HepG2 (cell line): ENCODE measurements at regions not wholly inside any gene's neighbourhood (a gene's known extent, or its start where the extent isn't known, plus 50 kb on each side); places are given as distances from the start of the nearest gene placed in this dataset.

ENCODE experiments used
- DR1 ChIP-seq: sonication (generic); formaldehyde crosslinking; IDR thresholded peaks from 2 replicates; pipeline ENCODE4 v1.8.0; 2021; ENCODE audit warnings: mild to moderate bottlenecking, missing genetic modification reagents, inconsistent platforms
- HDAC2 ChIP-seq: sonication (generic); formaldehyde crosslinking; IDR thresholded peaks from 2 replicates; pipeline ENCODE4 v1.4.0; 2020; ENCODE audit warnings: missing genetic modification reagents
- POLR2A ChIP-seq, 2 experiments: IDR thresholded peaks; 2 replicates each; pipeline ENCODE4 v1.6.1; 2011; ENCODE audit warnings: low read depth in 2 of 2, low read length in 2 of 2, mild to moderate bottlenecking in 1 of 2, moderate library complexity in 1 of 2; ENCODE audit not compliant: insufficient read depth in 1 of 2
- YY1 ChIP-seq: IDR thresholded peaks from 2 replicates; pipeline ENCODE4 v1.6.1; 2011; ENCODE audit warnings: low read length, low read depth, moderate library complexity, mild to moderate bottlenecking; ENCODE audit not compliant: insufficient read depth, insufficient replicate concordance
- ZNF75D ChIP-seq: sonication (generic); formaldehyde crosslinking; IDR thresholded peaks from 2 replicates; pipeline ENCODE4 v1.8.1; 2023; ENCODE audit warnings: missing genetic modification reagents, mild to moderate bottlenecking, borderline replicate concordance
- ZSCAN22 ChIP-seq: sonication (generic); formaldehyde crosslinking; IDR thresholded peaks from 2 replicates; pipeline ENCODE4 v1.4.0; 2020; ENCODE audit warnings: mild to moderate bottlenecking, missing genetic modification reagents
- ZSCAN29 ChIP-seq: sonication (generic); formaldehyde crosslinking; conservative IDR thresholded peaks from 2 replicates; pipeline ENCODE4 v1.4.0; 2020; ENCODE audit warnings: mild to moderate bottlenecking, missing genetic modification reagents
- TF ChIP-seq, protein P1 (sequence below): sonication (generic); formaldehyde crosslinking; IDR thresholded peaks from 2 replicates; pipeline ENCODE4 v1.5.0; 2020; ENCODE audit warnings: mild to moderate bottlenecking, missing genetic modification reagents, moderate library complexity
- TF ChIP-seq, protein P2 (sequence below): sonication (generic); formaldehyde crosslinking; IDR thresholded peaks from 2 replicates; pipeline ENCODE4 v1.5.0; 2020; ENCODE audit warnings: missing genetic modification reagents
- TF ChIP-seq, protein P3 (sequence below): sonication (generic); formaldehyde crosslinking; IDR thresholded peaks from 2 replicates; pipeline ENCODE4 v1.8.0; 2022; ENCODE audit warnings: mild to moderate bottlenecking, missing genetic modification reagents; ENCODE audit not compliant: insufficient replicate concordance
- TF ChIP-seq, protein P4 (sequence below): sonication (generic); formaldehyde crosslinking; IDR thresholded peaks from 2 replicates; pipeline ENCODE4 v1.8.1; 2022; ENCODE audit warnings: mild to moderate bottlenecking, missing genetic modification reagents
- TF ChIP-seq, protein P5 (sequence below): sonication (generic); formaldehyde crosslinking; IDR thresholded peaks from 2 replicates; pipeline ENCODE4 v1.4.0; 2020; ENCODE audit warnings: mild to moderate bottlenecking, missing genetic modification reagents
- TF ChIP-seq, protein P6 (sequence below), 2 experiments: IDR thresholded peaks; 2 replicates each; pipeline ENCODE4 v1.6.1; 2011 to 2012; ENCODE audit warnings: low read length in 2 of 2, borderline replicate concordance in 1 of 2, low read depth in 1 of 2, mild to moderate bottlenecking in 1 of 2, moderate library complexity in 1 of 2

DNA sequence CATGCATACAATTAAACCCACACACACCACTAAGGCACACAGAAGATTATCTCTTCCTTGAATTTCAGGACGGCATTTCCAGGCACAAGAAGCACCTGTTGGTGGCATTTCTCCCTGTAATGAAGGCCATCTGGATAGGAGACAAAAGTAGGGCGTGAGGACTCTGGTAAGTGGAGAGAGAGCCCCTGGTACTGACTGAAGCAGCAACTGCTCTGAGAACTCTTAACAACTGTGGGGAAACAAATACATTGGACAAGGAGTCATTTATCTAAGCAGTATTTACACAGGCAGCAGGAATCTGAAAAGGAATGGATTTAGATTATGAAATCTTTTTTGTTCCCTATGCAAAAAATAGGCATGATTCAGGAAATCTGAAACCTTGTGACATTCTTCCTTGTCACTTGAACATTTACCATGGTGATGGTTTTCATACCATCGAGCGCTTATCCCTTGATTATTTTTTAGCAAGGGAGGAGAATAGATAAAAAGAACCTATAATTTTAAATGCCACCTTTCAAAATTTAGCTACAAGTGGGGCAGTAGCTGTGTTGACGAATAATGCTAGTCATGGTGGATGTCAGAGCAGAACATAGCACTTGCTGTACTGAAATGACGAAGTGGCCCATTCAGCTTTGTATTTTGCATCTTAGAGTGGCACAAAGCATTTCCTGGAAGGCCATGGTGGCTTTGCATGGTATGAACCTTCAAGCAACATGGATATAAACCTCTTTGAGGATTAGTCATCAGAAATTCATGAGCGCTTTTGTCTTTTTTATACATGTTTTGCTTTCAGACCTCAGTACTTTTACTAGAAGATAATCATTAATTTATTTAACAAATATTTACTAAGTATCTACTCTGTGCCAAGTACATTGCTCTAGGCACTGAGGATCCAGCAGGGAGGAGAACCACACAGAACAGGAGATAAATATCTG, 362.0 kb downstream of the ADGRL2 start:
- no peak for TF ChIP-seq DR1 (CRISPR knock-in tag)
- TF ChIP-seq POLR2A (IDR thresholded peaks at IDR 0.05; ENCODE audit: insufficient read depth in 1 of 2, low read depth in 2 of 2, low read length in 2 of 2), result no peak
- TF ChIP-seq ZSCAN29 (CRISPR knock-in tag), result no peak
- TF ChIP-seq, protein P1, sequence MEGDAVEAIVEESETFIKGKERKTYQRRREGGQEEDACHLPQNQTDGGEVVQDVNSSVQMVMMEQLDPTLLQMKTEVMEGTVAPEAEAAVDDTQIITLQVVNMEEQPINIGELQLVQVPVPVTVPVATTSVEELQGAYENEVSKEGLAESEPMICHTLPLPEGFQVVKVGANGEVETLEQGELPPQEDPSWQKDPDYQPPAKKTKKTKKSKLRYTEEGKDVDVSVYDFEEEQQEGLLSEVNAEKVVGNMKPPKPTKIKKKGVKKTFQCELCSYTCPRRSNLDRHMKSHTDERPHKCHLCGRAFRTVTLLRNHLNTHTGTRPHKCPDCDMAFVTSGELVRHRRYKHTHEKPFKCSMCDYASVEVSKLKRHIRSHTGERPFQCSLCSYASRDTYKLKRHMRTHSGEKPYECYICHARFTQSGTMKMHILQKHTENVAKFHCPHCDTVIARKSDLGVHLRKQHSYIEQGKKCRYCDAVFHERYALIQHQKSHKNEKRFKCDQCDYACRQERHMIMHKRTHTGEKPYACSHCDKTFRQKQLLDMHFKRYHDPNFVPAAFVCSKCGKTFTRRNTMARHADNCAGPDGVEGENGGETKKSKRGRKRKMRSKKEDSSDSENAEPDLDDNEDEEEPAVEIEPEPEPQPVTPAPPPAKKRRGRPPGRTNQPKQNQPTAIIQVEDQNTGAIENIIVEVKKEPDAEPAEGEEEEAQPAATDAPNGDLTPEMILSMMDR (CRISPR knock-in tag), result no peak
- TF ChIP-seq, protein P2, sequence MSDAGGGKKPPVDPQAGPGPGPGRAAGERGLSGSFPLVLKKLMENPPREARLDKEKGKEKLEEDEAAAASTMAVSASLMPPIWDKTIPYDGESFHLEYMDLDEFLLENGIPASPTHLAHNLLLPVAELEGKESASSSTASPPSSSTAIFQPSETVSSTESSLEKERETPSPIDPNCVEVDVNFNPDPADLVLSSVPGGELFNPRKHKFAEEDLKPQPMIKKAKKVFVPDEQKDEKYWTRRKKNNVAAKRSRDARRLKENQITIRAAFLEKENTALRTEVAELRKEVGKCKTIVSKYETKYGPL (CRISPR knock-in tag), result no peak
- TF ChIP-seq, protein P3, sequence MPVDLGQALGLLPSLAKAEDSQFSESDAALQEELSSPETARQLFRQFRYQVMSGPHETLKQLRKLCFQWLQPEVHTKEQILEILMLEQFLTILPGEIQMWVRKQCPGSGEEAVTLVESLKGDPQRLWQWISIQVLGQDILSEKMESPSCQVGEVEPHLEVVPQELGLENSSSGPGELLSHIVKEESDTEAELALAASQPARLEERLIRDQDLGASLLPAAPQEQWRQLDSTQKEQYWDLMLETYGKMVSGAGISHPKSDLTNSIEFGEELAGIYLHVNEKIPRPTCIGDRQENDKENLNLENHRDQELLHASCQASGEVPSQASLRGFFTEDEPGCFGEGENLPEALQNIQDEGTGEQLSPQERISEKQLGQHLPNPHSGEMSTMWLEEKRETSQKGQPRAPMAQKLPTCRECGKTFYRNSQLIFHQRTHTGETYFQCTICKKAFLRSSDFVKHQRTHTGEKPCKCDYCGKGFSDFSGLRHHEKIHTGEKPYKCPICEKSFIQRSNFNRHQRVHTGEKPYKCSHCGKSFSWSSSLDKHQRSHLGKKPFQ (CRISPR knock-in tag), result no peak
- no peak for TF ChIP-seq ZSCAN22 (CRISPR knock-in tag)
- TF ChIP-seq, protein P4, sequence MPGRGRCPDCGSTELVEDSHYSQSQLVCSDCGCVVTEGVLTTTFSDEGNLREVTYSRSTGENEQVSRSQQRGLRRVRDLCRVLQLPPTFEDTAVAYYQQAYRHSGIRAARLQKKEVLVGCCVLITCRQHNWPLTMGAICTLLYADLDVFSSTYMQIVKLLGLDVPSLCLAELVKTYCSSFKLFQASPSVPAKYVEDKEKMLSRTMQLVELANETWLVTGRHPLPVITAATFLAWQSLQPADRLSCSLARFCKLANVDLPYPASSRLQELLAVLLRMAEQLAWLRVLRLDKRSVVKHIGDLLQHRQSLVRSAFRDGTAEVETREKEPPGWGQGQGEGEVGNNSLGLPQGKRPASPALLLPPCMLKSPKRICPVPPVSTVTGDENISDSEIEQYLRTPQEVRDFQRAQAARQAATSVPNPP (CRISPR knock-in tag), result no peak
- TF ChIP-seq YY1, result no peak
- TF ChIP-seq, protein P5, sequence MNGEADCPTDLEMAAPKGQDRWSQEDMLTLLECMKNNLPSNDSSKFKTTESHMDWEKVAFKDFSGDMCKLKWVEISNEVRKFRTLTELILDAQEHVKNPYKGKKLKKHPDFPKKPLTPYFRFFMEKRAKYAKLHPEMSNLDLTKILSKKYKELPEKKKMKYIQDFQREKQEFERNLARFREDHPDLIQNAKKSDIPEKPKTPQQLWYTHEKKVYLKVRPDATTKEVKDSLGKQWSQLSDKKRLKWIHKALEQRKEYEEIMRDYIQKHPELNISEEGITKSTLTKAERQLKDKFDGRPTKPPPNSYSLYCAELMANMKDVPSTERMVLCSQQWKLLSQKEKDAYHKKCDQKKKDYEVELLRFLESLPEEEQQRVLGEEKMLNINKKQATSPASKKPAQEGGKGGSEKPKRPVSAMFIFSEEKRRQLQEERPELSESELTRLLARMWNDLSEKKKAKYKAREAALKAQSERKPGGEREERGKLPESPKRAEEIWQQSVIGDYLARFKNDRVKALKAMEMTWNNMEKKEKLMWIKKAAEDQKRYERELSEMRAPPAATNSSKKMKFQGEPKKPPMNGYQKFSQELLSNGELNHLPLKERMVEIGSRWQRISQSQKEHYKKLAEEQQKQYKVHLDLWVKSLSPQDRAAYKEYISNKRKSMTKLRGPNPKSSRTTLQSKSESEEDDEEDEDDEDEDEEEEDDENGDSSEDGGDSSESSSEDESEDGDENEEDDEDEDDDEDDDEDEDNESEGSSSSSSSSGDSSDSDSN (CRISPR knock-in tag), result no peak
- TF ChIP-seq, protein P6, sequence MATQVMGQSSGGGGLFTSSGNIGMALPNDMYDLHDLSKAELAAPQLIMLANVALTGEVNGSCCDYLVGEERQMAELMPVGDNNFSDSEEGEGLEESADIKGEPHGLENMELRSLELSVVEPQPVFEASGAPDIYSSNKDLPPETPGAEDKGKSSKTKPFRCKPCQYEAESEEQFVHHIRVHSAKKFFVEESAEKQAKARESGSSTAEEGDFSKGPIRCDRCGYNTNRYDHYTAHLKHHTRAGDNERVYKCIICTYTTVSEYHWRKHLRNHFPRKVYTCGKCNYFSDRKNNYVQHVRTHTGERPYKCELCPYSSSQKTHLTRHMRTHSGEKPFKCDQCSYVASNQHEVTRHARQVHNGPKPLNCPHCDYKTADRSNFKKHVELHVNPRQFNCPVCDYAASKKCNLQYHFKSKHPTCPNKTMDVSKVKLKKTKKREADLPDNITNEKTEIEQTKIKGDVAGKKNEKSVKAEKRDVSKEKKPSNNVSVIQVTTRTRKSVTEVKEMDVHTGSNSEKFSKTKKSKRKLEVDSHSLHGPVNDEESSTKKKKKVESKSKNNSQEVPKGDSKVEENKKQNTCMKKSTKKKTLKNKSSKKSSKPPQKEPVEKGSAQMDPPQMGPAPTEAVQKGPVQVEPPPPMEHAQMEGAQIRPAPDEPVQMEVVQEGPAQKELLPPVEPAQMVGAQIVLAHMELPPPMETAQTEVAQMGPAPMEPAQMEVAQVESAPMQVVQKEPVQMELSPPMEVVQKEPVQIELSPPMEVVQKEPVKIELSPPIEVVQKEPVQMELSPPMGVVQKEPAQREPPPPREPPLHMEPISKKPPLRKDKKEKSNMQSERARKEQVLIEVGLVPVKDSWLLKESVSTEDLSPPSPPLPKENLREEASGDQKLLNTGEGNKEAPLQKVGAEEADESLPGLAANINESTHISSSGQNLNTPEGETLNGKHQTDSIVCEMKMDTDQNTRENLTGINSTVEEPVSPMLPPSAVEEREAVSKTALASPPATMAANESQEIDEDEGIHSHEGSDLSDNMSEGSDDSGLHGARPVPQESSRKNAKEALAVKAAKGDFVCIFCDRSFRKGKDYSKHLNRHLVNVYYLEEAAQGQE (IDR thresholded peaks at IDR 0.05; ENCODE audit: borderline replicate concordance in 1 of 2, low read depth in 1 of 2, low read length in 2 of 2), result no peak
- TF ChIP-seq HDAC2 (CRISPR knock-in tag), result no peak
- TF ChIP-seq ZNF75D (CRISPR knock-in tag), result no peak
